Cardiac muscle cell (in vitro differentiated cells and primary cell): ENCODE measurements at regions not wholly inside any gene's neighbourhood (a gene's known extent, or its start where the extent isn't known, plus 50 kb on each side); places are given as distances from the start of the nearest gene placed in this dataset.

Experiments
- DNase-seq, 2 donors: peaks; one replicate each; pipeline versions ENCODE4 v3.0.0 to v3.0.0-alpha.2; 2010 to 2017; ENCODE audit warnings: low read depth in 1 of 2, low spot score in 1 of 2
- H3K27ac ChIP-seq: fragments of 200-600 bp; sonication (generic); 2 replicates; pipeline ENCODE4 v1.5.1; 2016
- H3K27me3 ChIP-seq: fragments of 200-600 bp; sonication (generic); 2 replicates; pipeline ENCODE4 v1.6.0; 2016; ENCODE audit warnings: control low read depth
- H3K36me3 ChIP-seq: fragments of 200-600 bp; sonication (generic); 2 replicates; pipeline ENCODE4 v1.5.1; 2016; ENCODE audit warnings: control low read depth
- H3K4me1 ChIP-seq: fragments of 200-600 bp; sonication (generic); 2 replicates; pipeline ENCODE4 v1.8.1; 2017; ENCODE audit warnings: low read depth, mild to moderate bottlenecking, mixed run types
- H3K4me3 ChIP-seq: fragments of 200-600 bp; sonication (generic); 2 replicates; pipeline ENCODE4 v1.5.1; 2016; ENCODE audit warnings: mild to moderate bottlenecking
- H3K9me3 ChIP-seq: fragments of 200-600 bp; sonication (generic); 2 replicates; pipeline ENCODE4 v1.5.1; 2017; ENCODE audit warnings: low read depth, mild to moderate bottlenecking, control low read depth
- CTCF ChIP-seq: IDR thresholded peaks from 2 replicates; pipeline ENCODE4 v1.5.1; 2012; ENCODE audit warnings: low read depth, mild to moderate bottlenecking, low read length

- H3K4me3 ChIP-seq: no peak overlapping the region
Observed at GRCh38 chr2:21633015-21633414, 509.2 kb downstream of the TDRD15 start.

GRCh38 chr2:21633466-21633865 lies 509.7 kb downstream of the TDRD15 start:
- no peak overlapping the region for H3K4me3 ChIP-seq
- H3K4me1 ChIP-seq: no peaks in the 10 kb centered on the region
- no peaks in the 10 kb centered on the region for H3K9me3 ChIP-seq
- H3K36me3 ChIP-seq: no peaks in the 10 kb centered on the region
- H3K27me3 ChIP-seq: no peaks in the 10 kb centered on the region
- no peak for DNase-seq
- no peak overlapping the region for H3K27ac ChIP-seq
- no peak for TF ChIP-seq CTCF

More at GRCh38 chr2:21633015-21633414, 509.2 kb downstream of the TDRD15 start:
- Histone ChIP-seq H3K9me3 (no peaks in the 10 kb centered on the region), H3K36me3 (no peaks in the 10 kb centered on the region), H3K27ac (no peak overlapping the region), H3K27me3 (no peaks in the 10 kb centered on the region), H3K4me1 (no peaks in the 10 kb centered on the region)
- TF ChIP-seq CTCF: no peak
- no peak for DNase-seq

GRCh38 chr2:21633911-21634310 lies 510.1 kb downstream of the TDRD15 start:
- DNase-seq: no peak
- Histone ChIP-seq H3K36me3 (no peaks in the 10 kb centered on the region), H3K27me3 (no peaks in the 10 kb centered on the region), H3K27ac (no peak overlapping the region), H3K4me1 (no peaks in the 10 kb centered on the region), H3K4me3 (no peak overlapping the region), H3K9me3 (no peaks in the 10 kb centered on the region)
- no peak for TF ChIP-seq CTCF

GRCh38 chr2:21640046-21640445 lies 516.3 kb downstream of the TDRD15 start:
- Histone ChIP-seq H3K4me1 (no peaks in the 10 kb centered on the region), H3K27me3 (no peaks in the 10 kb centered on the region), H3K36me3 (no peaks in the 10 kb centered on the region), H3K27ac (no peak overlapping the region), H3K9me3 (no peaks in the 10 kb centered on the region), H3K4me3 (no peak overlapping the region)
- no peak for TF ChIP-seq CTCF
- DNase-seq: no peak

GRCh38 chr2:21642647-21643046 lies 518.9 kb downstream of the TDRD15 start:
- Histone ChIP-seq H3K9me3 (no peaks in the 10 kb centered on the region), H3K27me3 (no peaks in the 10 kb centered on the region), H3K4me1 (no peaks in the 10 kb centered on the region), H3K36me3 (no peaks in the 10 kb centered on the region), H3K4me3 (no peak overlapping the region), H3K27ac (no peak overlapping the region)
- no peak for DNase-seq
- TF ChIP-seq CTCF: no peak

- Histone ChIP-seq H3K27me3 (no peaks in the 10 kb centered on the region), H3K27ac (no peak overlapping the region)
Observed at GRCh38 chr2:21643180-21643579, 519.4 kb downstream of the TDRD15 start.

More at GRCh38 chr2:21643180-21643579, 519.4 kb downstream of the TDRD15 start:
- no peak for TF ChIP-seq CTCF
- Histone ChIP-seq H3K9me3 (no peaks in the 10 kb centered on the region), H3K36me3 (no peaks in the 10 kb centered on the region), H3K4me3 (no peak overlapping the region), H3K4me1 (no peaks in the 10 kb centered on the region)
- DNase-seq: no peak
